ENCODE measurements at regions not wholly inside any gene's neighbourhood (a gene's known extent, or its start where the extent isn't known, plus 50 kb on each side); places are given as distances from the start of the nearest gene placed in this dataset.

DNA sequence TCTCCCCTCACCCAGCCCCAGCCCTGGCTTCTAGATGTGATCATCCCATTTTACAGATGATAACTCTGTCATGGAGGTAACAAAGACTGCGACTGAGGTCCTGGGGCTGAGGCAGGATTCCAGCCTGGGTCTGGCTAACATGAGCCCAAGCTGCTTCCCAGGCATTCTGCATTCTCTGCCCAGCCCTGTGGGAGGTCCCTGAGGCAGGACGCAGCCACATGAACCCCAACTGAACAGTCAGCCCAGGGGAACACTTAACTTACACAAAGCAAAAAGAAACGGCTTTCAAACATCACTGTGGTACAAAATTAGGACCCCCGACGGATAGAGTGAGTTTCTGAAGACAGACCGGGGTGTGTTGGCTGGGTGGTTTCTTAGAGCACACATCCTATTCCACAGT lies 135.3 kb downstream of the ACKR3 start:
- TF ChIP-seq, protein P1, sequence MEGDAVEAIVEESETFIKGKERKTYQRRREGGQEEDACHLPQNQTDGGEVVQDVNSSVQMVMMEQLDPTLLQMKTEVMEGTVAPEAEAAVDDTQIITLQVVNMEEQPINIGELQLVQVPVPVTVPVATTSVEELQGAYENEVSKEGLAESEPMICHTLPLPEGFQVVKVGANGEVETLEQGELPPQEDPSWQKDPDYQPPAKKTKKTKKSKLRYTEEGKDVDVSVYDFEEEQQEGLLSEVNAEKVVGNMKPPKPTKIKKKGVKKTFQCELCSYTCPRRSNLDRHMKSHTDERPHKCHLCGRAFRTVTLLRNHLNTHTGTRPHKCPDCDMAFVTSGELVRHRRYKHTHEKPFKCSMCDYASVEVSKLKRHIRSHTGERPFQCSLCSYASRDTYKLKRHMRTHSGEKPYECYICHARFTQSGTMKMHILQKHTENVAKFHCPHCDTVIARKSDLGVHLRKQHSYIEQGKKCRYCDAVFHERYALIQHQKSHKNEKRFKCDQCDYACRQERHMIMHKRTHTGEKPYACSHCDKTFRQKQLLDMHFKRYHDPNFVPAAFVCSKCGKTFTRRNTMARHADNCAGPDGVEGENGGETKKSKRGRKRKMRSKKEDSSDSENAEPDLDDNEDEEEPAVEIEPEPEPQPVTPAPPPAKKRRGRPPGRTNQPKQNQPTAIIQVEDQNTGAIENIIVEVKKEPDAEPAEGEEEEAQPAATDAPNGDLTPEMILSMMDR (IDR thresholded peaks at IDR 0.05; ENCODE audit: poor library complexity, severe bottlenecking), result no peak
- TF ChIP-seq, protein P2, sequence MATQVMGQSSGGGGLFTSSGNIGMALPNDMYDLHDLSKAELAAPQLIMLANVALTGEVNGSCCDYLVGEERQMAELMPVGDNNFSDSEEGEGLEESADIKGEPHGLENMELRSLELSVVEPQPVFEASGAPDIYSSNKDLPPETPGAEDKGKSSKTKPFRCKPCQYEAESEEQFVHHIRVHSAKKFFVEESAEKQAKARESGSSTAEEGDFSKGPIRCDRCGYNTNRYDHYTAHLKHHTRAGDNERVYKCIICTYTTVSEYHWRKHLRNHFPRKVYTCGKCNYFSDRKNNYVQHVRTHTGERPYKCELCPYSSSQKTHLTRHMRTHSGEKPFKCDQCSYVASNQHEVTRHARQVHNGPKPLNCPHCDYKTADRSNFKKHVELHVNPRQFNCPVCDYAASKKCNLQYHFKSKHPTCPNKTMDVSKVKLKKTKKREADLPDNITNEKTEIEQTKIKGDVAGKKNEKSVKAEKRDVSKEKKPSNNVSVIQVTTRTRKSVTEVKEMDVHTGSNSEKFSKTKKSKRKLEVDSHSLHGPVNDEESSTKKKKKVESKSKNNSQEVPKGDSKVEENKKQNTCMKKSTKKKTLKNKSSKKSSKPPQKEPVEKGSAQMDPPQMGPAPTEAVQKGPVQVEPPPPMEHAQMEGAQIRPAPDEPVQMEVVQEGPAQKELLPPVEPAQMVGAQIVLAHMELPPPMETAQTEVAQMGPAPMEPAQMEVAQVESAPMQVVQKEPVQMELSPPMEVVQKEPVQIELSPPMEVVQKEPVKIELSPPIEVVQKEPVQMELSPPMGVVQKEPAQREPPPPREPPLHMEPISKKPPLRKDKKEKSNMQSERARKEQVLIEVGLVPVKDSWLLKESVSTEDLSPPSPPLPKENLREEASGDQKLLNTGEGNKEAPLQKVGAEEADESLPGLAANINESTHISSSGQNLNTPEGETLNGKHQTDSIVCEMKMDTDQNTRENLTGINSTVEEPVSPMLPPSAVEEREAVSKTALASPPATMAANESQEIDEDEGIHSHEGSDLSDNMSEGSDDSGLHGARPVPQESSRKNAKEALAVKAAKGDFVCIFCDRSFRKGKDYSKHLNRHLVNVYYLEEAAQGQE (IDR thresholded peaks at IDR 0.05; ENCODE audit: borderline replicate concordance), result no peak
- TF ChIP-seq RAD21 (conservative IDR thresholded peaks at IDR 0.05) (no peak), POLR2AphosphoS5 (IDR thresholded peaks at IDR 0.05) (no peak), EZH2 (IDR thresholded peaks at IDR 0.05; ENCODE audit: borderline replicate concordance, insufficient read depth, low read length, poor library complexity, severe bottlenecking) (no peak), SMC3 (conservative IDR thresholded peaks at IDR 0.05; ENCODE audit: poor library complexity) (no peak), TAF1 (IDR thresholded peaks at IDR 0.05; ENCODE audit: low read depth) (no peak)

Data from neural cell (in vitro differentiated cells).